HG03039 (cell line): ENCODE measurements at regions not wholly inside any gene's neighbourhood (a gene's known extent, or its start where the extent isn't known, plus 50 kb on each side); places are given as distances from the start of the nearest gene placed in this dataset.
"Not testable (repeated sequence)": the region's sequence is repeated elsewhere in the genome, so short reads cannot be mapped to it uniquely, and the experiment has no call there.

Source experiments
- ATAC-seq: cut with Tn5 transposase; IDR thresholded peaks from one replicate; pipeline ENCODE4 v1.9.1; 2021; ENCODE audit warnings: mild to moderate bottlenecking, moderate library complexity; ENCODE audit not compliant: unreplicated experiment

- ATAC-seq, result no peak
These were observed 237.6 kb downstream of the IKZF2 start for GRCh38 chr2:212913640-212914306.

- ATAC-seq, result no peak
These were observed 238.8 kb downstream of the IKZF2 start for GRCh38 chr2:212912445-212913103.

- no peak for ATAC-seq
These were observed 240.4 kb downstream of the IKZF2 start for GRCh38 chr2:212911011-212911410.

- no peak for ATAC-seq
These were observed 242.6 kb downstream of the IKZF2 start for GRCh38 chr2:212908682-212909435.

- no peak for ATAC-seq
These were observed 243.4 kb downstream of the IKZF2 start for GRCh38 chr2:212908031-212908430.

- no peak for ATAC-seq
These were observed 244.8 kb downstream of the IKZF2 start for GRCh38 chr2:212906620-212907019.

GRCh38 chr2:212905640-212906201 is 245.7 kb downstream of the IKZF2 start:
- ATAC-seq, result no peak

- peak; percentile 53 for ATAC-seq
These were observed 246.8 kb downstream of the IKZF2 start for GRCh38 chr2:212904646-212905045.

GRCh38 chr2:212903413-212903812 is 248.0 kb downstream of the IKZF2 start:
- no peak for ATAC-seq

GRCh38 chr2:212902421-212902820 is 249.0 kb downstream of the IKZF2 start:
- no peak for ATAC-seq

- ATAC-seq, result no peak
These were observed 249.7 kb downstream of the IKZF2 start for GRCh38 chr2:212901604-212902275.

- ATAC-seq, result no peak
These were observed 250.7 kb downstream of the IKZF2 start for GRCh38 chr2:212900715-212901114.

- ATAC-seq, result no peak
These were observed 253.4 kb downstream of the IKZF2 start for GRCh38 chr2:212898011-212898410.

GRCh38 chr2:212897296-212897695 is 254.1 kb downstream of the IKZF2 start:
- no peak for ATAC-seq

GRCh38 chr2:212894026-212894425 is 257.4 kb downstream of the IKZF2 start:
- no peak for ATAC-seq

GRCh38 chr2:212893216-212893615 is 258.2 kb downstream of the IKZF2 start:
- no peak for ATAC-seq

- no peak for ATAC-seq
These were observed 259.2 kb downstream of the IKZF2 start for GRCh38 chr2:212892193-212892592.

- ATAC-seq, result no peak
These were observed 259.8 kb downstream of the IKZF2 start for GRCh38 chr2:212891580-212891979.

- ATAC-seq, result no peak
These were observed 268.8 kb downstream of the IKZF2 start for GRCh38 chr2:212882626-212883025.

GRCh38 chr2:212876556-212876955 is 274.9 kb downstream of the IKZF2 start:
- ATAC-seq, result not testable (repeated sequence)

- ATAC-seq, result not testable (repeated sequence)
These were observed 275.5 kb downstream of the IKZF2 start for GRCh38 chr2:212875950-212876349.
